ENCODE measurements at regions not wholly inside any gene's neighbourhood (a gene's known extent, or its start where the extent isn't known, plus 50 kb on each side); places are given as distances from the start of the nearest gene placed in this dataset.

DNA sequence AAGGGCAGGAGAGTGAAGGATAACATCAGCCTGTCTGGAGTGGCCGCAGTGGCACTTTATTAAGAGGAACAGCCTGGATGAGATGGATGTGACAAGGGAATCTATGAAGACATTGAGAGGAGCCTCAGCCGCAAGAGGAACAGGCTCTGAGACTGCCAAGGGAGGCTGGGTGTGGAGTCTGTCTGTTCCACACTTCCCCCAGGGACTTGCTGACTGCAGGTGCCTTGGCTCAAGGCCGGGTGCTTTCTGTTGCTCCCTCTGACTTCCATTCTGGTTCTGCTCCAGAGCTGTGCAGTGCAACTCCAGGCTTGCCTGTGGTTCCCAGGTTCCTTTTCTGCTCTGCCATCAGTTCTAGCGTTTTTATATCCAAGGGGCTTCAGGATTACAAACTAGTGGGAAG is 54.6 kb downstream of the FRMPD3 start:
- TF ChIP-seq, protein P1, sequence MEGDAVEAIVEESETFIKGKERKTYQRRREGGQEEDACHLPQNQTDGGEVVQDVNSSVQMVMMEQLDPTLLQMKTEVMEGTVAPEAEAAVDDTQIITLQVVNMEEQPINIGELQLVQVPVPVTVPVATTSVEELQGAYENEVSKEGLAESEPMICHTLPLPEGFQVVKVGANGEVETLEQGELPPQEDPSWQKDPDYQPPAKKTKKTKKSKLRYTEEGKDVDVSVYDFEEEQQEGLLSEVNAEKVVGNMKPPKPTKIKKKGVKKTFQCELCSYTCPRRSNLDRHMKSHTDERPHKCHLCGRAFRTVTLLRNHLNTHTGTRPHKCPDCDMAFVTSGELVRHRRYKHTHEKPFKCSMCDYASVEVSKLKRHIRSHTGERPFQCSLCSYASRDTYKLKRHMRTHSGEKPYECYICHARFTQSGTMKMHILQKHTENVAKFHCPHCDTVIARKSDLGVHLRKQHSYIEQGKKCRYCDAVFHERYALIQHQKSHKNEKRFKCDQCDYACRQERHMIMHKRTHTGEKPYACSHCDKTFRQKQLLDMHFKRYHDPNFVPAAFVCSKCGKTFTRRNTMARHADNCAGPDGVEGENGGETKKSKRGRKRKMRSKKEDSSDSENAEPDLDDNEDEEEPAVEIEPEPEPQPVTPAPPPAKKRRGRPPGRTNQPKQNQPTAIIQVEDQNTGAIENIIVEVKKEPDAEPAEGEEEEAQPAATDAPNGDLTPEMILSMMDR (IDR thresholded peaks at IDR 0.05) = no peak
- no peak for TF ChIP-seq ZFX (IDR thresholded peaks at IDR 0.05; ENCODE audit: borderline replicate concordance)
